HUES6 (cell line): ENCODE measurements at regions not wholly inside any gene's neighbourhood (a gene's known extent, or its start where the extent isn't known, plus 50 kb on each side); places are given as distances from the start of the nearest gene placed in this dataset.
"Not testable (repeated sequence)": the region's sequence is repeated elsewhere in the genome, so short reads cannot be mapped to it uniquely, and the experiment has no call there.

ENCODE experiments used
- H3K27ac ChIP-seq: 2 replicates; pipeline ENCODE4 v1.7.0; 2013; ENCODE audit warnings: low read depth, mild to moderate bottlenecking, low read length, inconsistent platforms
- H3K27me3 ChIP-seq: 2 replicates; pipeline ENCODE4 v1.6.1; 2013; ENCODE audit warnings: low read length; ENCODE audit not compliant: control insufficient read depth, insufficient read depth
- H3K36me3 ChIP-seq: 2 replicates; pipeline ENCODE4 v1.6.1; 2013; ENCODE audit warnings: low read length; ENCODE audit not compliant: control insufficient read depth, insufficient read depth
- H3K4me1 ChIP-seq: 2 replicates; pipeline ENCODE4 v1.6.1; 2013; ENCODE audit warnings: low read length; ENCODE audit not compliant: control insufficient read depth, insufficient read depth
- H3K4me3 ChIP-seq: 2 replicates; pipeline ENCODE4 v1.5.1; 2013; ENCODE audit warnings: low read depth, low read length
- H3K9ac ChIP-seq: one replicate; pipeline ENCODE4 v1.6.1; 2013; ENCODE audit warnings: mild to moderate bottlenecking, low read length
- H3K9me3 ChIP-seq: 2 replicates; pipeline ENCODE4 v1.6.1; 2013; ENCODE audit warnings: low read depth, low read length; ENCODE audit not compliant: control insufficient read depth, insufficient read depth

DNA sequence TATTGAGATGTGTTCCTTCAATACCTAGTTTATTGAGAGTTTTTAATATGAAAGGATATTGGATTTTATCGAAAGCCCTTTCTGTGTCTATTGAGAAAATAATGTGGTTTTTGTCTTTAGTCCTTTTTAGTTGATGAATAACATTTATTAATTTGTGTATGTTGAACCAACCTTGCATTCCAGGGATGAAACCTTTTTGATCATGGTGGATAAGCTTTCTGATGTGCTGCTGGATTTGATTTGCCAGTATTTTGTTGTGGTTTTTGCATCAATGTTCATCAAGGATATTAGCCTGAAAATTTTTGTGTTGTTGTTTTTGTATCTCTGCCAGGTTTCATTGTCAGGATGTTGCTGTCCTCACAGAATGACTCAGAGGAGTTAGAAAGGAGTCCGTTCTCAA lies 1710.4 kb downstream of the SUCLG1 start:
- Histone ChIP-seq H3K9ac (no peak overlapping the region), H3K4me3 (no peak overlapping the region), H3K9me3 (peaks cover 10% of the 10 kb centered on the region), H3K4me1 (no peaks in the 10 kb centered on the region), H3K27ac (no peak overlapping the region), H3K36me3 (no peaks in the 10 kb centered on the region), H3K27me3 (no peaks in the 10 kb centered on the region)

DNA sequence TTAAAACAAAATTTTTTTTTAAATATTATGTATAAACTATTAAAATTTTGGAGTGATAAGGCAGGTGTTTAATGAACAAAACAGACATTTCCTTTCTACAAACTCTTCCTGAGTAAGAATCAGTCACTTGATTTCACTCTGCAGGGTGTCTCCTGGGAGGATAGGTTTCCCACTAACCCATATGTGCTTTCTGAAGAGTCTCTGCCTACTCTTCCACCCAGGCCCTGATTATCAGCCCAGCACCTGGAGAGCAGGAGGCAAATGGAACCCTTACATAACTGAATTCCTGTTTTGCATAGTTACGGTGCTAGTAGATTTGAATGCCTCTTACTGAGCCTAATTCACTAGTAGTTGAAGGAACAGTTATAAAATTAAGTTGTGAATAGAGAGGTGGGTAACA lies 1718.6 kb downstream of the SUCLG1 start:
- no peak overlapping the region for H3K9ac ChIP-seq
- no peak overlapping the region for H3K4me3 ChIP-seq
- H3K9me3 ChIP-seq: no peaks in the 10 kb centered on the region
- H3K4me1 ChIP-seq: no peaks in the 10 kb centered on the region
- no peaks in the 10 kb centered on the region for H3K27me3 ChIP-seq
- H3K36me3 ChIP-seq: no peaks in the 10 kb centered on the region
- H3K27ac ChIP-seq: no peak overlapping the region

- not testable (repeated sequence) for H3K9ac ChIP-seq, H3K27me3 ChIP-seq, H3K36me3 ChIP-seq, H3K9me3 ChIP-seq, H3K4me3 ChIP-seq, H3K27ac ChIP-seq, H3K4me1 ChIP-seq
Observed at GRCh38 chr2:82737965-82738364, 1721.1 kb downstream of the SUCLG1 start.

DNA sequence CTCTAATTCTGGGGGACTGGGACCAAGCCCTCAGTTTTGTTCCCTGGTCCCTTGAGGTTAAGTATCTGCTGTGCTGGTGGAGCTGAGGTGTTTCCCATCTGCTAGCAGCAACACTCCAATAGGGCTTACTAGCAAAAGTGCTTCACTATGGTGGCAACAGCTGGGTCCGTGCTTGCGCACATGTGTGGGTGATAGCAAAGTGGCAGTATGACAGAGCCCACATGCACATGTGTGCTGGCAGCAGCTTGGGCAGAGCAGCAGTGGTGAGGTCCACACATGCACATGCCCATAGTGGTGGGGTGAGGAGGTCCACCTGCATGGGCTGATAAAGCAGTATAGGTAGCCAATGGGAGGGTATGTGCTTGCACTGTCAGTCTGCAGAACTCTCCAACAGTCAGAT lies 1723.7 kb downstream of the SUCLG1 start:
- H3K9me3 ChIP-seq: no peaks in the 10 kb centered on the region
- no peaks in the 10 kb centered on the region for H3K36me3 ChIP-seq

DNA sequence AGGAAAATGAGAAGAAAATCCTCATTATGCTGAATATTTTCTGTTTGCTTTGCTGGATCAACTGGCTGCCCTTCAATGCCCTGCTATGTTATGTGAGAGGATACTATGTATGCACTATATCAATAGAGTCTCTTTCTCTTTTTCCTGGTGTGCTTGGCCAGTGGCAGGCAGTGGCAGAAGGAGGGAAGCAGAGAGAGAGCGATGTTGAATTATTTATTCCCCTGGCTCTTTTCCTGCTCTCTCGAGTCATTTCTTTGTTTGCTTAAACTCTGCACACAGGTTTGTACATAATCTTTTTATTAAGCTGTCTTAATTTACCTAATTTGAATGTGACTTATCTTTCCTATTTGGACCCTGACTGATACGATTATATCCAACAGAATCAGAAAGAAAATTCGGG lies 1727.3 kb downstream of the SUCLG1 start:
- H3K27ac ChIP-seq: no peak overlapping the region

More for the DNA sequence above, 1723.7 kb downstream of the SUCLG1 start:
- no peak overlapping the region for H3K9ac ChIP-seq
- no peaks in the 10 kb centered on the region for H3K4me1 ChIP-seq
- no peak overlapping the region for H3K27ac ChIP-seq
- H3K27me3 ChIP-seq: no peaks in the 10 kb centered on the region
- no peak overlapping the region for H3K4me3 ChIP-seq

GRCh38 chr2:82730811-82731210 lies 1728.3 kb downstream of the SUCLG1 start:
- H3K27me3 ChIP-seq: no peaks in the 10 kb centered on the region
- no peaks in the 10 kb centered on the region for H3K9me3 ChIP-seq
- H3K9ac ChIP-seq: no peak overlapping the region
- no peaks in the 10 kb centered on the region for H3K4me1 ChIP-seq
- no peak overlapping the region for H3K27ac ChIP-seq
- H3K36me3 ChIP-seq: no peaks in the 10 kb centered on the region
- no peak overlapping the region for H3K4me3 ChIP-seq

More for the DNA sequence above, 1727.3 kb downstream of the SUCLG1 start:
- Histone ChIP-seq H3K4me3 (no peak overlapping the region), H3K36me3 (no peaks in the 10 kb centered on the region), H3K4me1 (no peaks in the 10 kb centered on the region), H3K9ac (no peak overlapping the region), H3K27me3 (no peaks in the 10 kb centered on the region), H3K9me3 (no peaks in the 10 kb centered on the region)

DNA sequence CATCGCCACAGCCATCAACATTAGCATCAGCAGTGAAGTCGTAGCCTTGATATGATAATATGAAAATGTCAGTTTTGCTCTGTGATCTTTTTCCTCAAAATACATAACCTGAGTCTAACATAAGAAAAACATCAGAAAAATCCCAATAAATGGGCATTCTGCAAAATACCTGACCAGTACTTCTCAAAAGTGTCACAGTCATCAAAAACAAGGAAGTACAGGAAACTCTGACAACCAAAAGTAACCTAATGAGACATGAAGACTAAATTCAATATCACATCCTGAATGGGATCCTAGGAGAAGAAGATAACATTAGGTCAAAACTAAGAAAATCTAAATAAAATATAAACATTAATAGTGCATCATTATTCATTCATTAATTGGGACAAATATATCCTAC lies 1731.0 kb downstream of the SUCLG1 start:
- Histone ChIP-seq H3K4me3 (no peak overlapping the region), H3K9me3 (no peaks in the 10 kb centered on the region), H3K27me3 (no peaks in the 10 kb centered on the region), H3K4me1 (no peaks in the 10 kb centered on the region), H3K27ac (no peak overlapping the region), H3K9ac (no peak overlapping the region), H3K36me3 (no peaks in the 10 kb centered on the region)

DNA sequence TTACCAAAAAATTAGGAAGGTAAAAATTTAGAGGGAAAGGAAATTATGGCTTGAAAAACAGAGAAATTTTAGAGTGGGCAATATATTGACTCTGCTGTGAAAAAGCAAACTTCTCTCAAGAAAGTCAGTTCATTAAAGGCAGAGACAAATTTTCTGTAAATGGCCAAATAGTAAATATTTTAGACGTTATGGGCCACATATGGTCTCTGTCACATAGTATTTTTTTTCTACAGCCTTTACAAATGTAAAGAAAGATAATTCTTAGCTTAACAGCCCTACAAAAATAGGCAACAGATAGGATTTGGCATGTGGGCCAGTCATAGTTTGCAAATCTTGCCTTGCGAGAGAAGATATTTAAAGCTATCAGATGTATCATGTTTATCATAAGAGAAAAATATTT lies 1750.4 kb downstream of the SUCLG1 start:
- Histone ChIP-seq H3K27me3 (no peaks in the 10 kb centered on the region), H3K36me3 (no peaks in the 10 kb centered on the region), H3K9ac (no peak overlapping the region), H3K9me3 (0 out of 2 replicates have a peak, but pooled peaks cover 5% of the 10 kb centered on the region), H3K4me3 (no peak overlapping the region), H3K27ac (no peak overlapping the region), H3K4me1 (no peaks in the 10 kb centered on the region)

GRCh38 chr2:82697231-82697630 lies 1761.8 kb downstream of the SUCLG1 start:
- H3K9ac ChIP-seq: no peak overlapping the region
- no peaks in the 10 kb centered on the region for H3K36me3 ChIP-seq
- no peak overlapping the region for H3K27ac ChIP-seq
- no peaks in the 10 kb centered on the region for H3K4me1 ChIP-seq
- H3K4me3 ChIP-seq: no peak overlapping the region
- H3K9me3 ChIP-seq: no peaks in the 10 kb centered on the region
- H3K27me3 ChIP-seq: no peaks in the 10 kb centered on the region

DNA sequence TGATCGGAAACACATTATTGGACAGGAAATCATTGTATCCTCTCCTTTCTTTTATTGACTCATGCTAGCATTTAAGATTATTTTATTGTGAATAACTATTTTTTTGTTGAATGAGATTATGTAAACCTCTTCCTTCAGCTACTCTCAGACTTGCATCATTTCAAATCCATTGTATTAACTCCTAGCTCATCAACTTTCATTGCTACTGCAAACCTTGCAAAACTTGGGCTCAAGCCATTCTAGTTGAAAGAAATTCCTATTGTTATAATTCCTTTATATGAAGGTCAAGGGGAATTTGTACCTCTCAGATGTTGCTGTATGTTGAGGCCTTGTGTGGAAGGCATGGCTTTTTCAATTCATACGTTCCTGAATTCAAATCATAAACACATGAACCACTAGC lies 1764.6 kb downstream of the SUCLG1 start:
- Histone ChIP-seq H3K9ac (no peak overlapping the region), H3K4me1 (no peaks in the 10 kb centered on the region), H3K36me3 (no peaks in the 10 kb centered on the region), H3K4me3 (no peak overlapping the region), H3K27ac (no peak overlapping the region), H3K9me3 (no peaks in the 10 kb centered on the region), H3K27me3 (no peaks in the 10 kb centered on the region)

GRCh38 chr2:82690757-82691411 lies 1768.2 kb downstream of the SUCLG1 start:
- Histone ChIP-seq H3K36me3 (no peaks in the 10 kb centered on the region), H3K9me3 (no peaks in the 10 kb centered on the region), H3K4me1 (no peaks in the 10 kb centered on the region), H3K9ac (no peak overlapping the region), H3K27ac (no peak overlapping the region), H3K4me3 (no peak overlapping the region), H3K27me3 (no peaks in the 10 kb centered on the region)

GRCh38 chr2:82675186-82675585 lies 1783.9 kb downstream of the SUCLG1 start:
- H3K36me3 ChIP-seq: no peaks in the 10 kb centered on the region
- no peak overlapping the region for H3K27ac ChIP-seq
- no peaks in the 10 kb centered on the region for H3K27me3 ChIP-seq
- no peaks in the 10 kb centered on the region for H3K4me1 ChIP-seq
- H3K9me3 ChIP-seq: no peaks in the 10 kb centered on the region
- H3K9ac ChIP-seq: no peak overlapping the region
- no peak overlapping the region for H3K4me3 ChIP-seq
